PFSK-1 (cell line): ENCODE measurements at regions not wholly inside any gene's neighbourhood (a gene's known extent, or its start where the extent isn't known, plus 50 kb on each side); places are given as distances from the start of the nearest gene placed in this dataset.

ENCODE experiments used
- FOXP2 ChIP-seq: optimal IDR thresholded peaks from 2 replicates; pipeline ENCODE3; 2011; ENCODE audit warnings: borderline replicate concordance, control low read depth, inconsistent platforms; ENCODE audit not compliant: insufficient read depth; ENCODE audit errors: extremely low read length, extremely low read depth
- POLR2AphosphoS5 ChIP-seq: IDR thresholded peaks from 2 replicates; pipeline ENCODE4 v1.6.1; 2012; ENCODE audit warnings: low read depth, mild to moderate bottlenecking, control low read depth, low read length, moderate library complexity
- SIN3A ChIP-seq: IDR thresholded peaks from 2 replicates; pipeline ENCODE4 v1.6.1; 2012; ENCODE audit warnings: mild to moderate bottlenecking, low read length, moderate library complexity, borderline replicate concordance; ENCODE audit not compliant: insufficient read depth
- TAF1 ChIP-seq: IDR thresholded peaks from 2 replicates; pipeline ENCODE4 v1.6.1; 2012; ENCODE audit warnings: low read length, control low read depth, borderline replicate concordance; ENCODE audit not compliant: insufficient read depth
- TF ChIP-seq, protein P1 (sequence below), 2 experiments: IDR thresholded peaks; 2 replicates each; pipeline versions ENCODE4 v1.6.1 to v1.8.0; 2011 to 2012; ENCODE audit warnings: low read depth in 2 of 2, low read length in 2 of 2, control low read depth in 1 of 2, inconsistent platforms in 1 of 2, mild to moderate bottlenecking in 1 of 2, moderate library complexity in 1 of 2; ENCODE audit not compliant: insufficient read depth in 1 of 2

DNA sequence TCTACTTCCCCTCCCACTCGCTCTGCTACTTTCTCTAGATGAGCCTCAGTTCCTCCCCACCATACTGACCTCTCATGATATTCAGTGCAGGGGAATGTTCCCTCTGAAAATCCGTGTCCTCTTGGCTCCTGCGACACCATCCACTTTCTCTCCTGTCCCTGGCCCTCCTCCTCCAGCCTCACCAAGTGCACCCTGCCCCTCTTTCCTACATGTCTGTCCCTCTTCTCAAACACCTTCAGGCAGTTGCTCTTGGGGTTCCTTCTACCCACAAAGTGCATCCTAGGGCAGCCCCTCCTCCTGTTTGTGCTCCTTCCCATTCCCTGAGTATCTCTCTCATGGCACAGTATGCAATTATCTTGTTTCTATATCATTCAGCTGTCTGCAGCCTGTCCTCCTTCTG is 246.4 kb upstream of the RAB6C start:
- TF ChIP-seq TAF1 (no peak), SIN3A (no peak), FOXP2 (no peak), POLR2AphosphoS5 (no peak)
- TF ChIP-seq, protein P1, sequence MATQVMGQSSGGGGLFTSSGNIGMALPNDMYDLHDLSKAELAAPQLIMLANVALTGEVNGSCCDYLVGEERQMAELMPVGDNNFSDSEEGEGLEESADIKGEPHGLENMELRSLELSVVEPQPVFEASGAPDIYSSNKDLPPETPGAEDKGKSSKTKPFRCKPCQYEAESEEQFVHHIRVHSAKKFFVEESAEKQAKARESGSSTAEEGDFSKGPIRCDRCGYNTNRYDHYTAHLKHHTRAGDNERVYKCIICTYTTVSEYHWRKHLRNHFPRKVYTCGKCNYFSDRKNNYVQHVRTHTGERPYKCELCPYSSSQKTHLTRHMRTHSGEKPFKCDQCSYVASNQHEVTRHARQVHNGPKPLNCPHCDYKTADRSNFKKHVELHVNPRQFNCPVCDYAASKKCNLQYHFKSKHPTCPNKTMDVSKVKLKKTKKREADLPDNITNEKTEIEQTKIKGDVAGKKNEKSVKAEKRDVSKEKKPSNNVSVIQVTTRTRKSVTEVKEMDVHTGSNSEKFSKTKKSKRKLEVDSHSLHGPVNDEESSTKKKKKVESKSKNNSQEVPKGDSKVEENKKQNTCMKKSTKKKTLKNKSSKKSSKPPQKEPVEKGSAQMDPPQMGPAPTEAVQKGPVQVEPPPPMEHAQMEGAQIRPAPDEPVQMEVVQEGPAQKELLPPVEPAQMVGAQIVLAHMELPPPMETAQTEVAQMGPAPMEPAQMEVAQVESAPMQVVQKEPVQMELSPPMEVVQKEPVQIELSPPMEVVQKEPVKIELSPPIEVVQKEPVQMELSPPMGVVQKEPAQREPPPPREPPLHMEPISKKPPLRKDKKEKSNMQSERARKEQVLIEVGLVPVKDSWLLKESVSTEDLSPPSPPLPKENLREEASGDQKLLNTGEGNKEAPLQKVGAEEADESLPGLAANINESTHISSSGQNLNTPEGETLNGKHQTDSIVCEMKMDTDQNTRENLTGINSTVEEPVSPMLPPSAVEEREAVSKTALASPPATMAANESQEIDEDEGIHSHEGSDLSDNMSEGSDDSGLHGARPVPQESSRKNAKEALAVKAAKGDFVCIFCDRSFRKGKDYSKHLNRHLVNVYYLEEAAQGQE (IDR thresholded peaks at IDR 0.05; ENCODE audit: insufficient read depth in 1 of 2, low read depth in 2 of 2, low read length in 2 of 2) = no peak

DNA sequence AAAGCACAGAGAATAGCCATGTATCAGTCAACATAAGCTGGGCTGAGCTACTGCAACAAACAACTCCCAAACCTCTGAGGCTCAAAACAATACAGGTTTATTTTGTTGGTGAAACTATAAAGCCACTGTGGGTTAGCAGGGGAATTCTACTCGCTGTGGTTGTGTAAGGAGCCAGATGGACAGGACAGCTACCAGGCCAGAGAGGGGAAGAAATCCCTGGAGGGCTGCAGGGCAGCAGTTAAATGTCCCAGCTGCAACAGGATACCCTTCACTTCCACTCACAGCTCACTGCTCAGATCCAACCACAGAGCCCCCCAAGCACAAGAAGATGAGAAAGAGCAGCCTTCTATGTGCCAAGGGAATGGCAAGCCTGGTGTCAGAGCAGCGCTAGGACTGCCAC is 245.9 kb upstream of the RAB6C start:
- TF ChIP-seq TAF1 (no peak), FOXP2 (no peak), POLR2AphosphoS5 (no peak), SIN3A (no peak)
- TF ChIP-seq, protein P1 (IDR thresholded peaks at IDR 0.05; ENCODE audit: insufficient read depth in 1 of 2, low read depth in 2 of 2, low read length in 2 of 2) = no peak

DNA sequence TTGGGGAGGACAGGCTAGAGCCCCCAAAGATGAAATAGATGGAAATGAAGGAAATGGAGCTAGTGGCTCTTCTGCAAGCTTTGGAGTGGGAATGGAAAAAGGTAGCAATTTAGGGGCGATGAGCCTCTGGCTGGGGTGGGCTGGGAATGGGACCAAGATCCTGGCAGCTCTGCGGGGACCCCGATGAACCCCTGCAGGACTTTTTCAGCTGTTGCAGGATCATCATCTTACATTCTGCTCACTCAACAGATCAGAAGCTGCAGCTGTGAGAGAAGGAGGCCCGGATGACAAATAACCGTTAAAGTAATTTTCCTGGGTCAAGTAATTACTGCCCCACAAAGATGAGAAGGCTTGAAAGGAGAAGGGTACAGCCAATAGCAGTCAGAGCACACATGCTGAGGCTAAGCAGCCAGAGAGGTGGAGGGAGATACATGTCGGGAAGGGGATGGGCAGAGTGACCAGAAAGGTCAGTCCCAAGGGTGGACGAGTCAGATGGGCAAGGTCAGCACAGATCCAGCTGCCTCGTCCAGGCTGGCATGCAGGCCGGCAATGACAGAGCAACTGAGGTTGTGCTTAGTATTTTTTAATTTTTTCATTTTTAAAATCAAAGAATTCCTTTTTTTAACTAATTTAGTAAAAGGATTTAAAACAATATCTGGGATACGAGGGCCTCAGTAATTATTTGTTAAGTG is 245.0 kb upstream of the RAB6C start:
- no peak for TF ChIP-seq TAF1

DNA sequence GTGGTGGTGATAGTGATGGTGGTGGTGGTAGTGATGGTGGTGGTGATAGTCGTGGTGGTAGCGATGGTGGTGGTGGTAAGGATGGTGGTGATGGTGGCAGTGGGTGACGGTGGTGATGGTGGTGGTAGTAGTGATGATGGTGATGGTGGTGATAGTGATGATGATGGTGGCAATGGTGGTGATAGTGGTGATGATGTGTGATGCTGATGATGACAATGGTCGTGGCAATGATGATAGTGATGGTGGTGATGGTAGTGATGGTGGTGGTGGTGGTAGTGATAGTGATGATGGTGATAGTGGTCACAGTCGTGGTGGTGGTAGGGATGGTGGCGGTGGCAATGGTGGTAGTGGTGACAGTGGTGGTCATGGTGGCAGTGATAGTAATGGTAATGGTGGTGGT is 243.9 kb upstream of the RAB6C start:
- TF ChIP-seq FOXP2 (no peak), SIN3A (no peak), TAF1 (no peak), POLR2AphosphoS5 (no peak)
- TF ChIP-seq, protein P1 (IDR thresholded peaks at IDR 0.05; ENCODE audit: insufficient read depth in 1 of 2, low read depth in 2 of 2, low read length in 2 of 2) = no peak

DNA sequence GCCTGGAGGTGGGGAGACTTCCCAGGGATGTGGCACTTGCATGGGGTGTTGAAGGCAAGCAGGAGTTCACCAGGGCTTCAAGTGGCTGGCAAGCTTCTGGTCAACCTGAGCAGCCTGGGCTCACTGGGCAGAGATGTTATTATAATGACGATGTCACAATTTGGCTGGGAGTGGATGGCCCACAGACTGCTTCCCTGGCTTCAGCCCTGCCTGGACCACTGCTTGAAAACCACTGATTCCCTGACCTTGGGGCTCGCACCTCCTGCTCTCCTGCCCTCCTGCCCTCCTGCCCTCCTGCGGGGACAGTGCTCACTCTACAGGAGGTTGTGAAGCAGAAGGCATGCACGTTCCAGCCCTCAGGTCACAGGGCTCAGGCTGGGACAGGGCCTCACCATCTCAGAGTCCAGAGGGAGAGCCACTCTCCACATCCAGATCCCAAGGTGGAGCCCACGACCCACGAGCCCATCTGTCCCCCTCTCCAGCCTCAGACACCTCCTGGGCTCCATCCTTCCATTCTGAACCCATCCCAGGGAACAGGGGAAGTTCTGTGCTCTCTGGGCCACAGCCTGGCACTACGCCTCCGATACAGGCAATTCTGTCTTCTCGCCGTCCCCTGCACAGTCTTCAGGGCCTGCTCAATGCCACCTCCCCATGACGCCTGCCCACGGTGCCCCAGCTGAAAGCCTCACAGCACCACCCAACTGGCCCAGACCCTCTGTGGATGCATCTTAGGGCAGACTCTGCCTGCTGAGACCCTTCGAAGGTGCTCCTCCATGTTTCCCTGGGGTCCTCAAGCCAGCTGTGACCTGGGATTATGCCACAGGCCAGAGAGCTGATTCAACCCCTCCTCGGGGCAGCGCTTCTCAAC is 241.6 kb upstream of the RAB6C start:
- TF ChIP-seq FOXP2 = no peak
- TF ChIP-seq POLR2AphosphoS5 = no peak
- TF ChIP-seq TAF1 = no peak
- TF ChIP-seq, protein P1 (IDR thresholded peaks at IDR 0.05; ENCODE audit: insufficient read depth in 1 of 2, low read depth in 2 of 2, low read length in 2 of 2) = no peak
- TF ChIP-seq SIN3A = no peak
